ENCODE measurements at regions not wholly inside any gene's neighbourhood (a gene's known extent, or its start where the extent isn't known, plus 50 kb on each side); places are given as distances from the start of the nearest gene placed in this dataset.
"Not testable (repeated sequence)": the region's sequence is repeated elsewhere in the genome, so short reads cannot be mapped to it uniquely, and the experiment has no call there.

- DNase-seq, result not testable (repeated sequence)
Observed at GRCh38 chr22:16659273-16659834, 66.7 kb upstream of the CCT8L2 start.

GRCh38 chr22:16658068-16658467, 65.5 kb upstream of the CCT8L2 start:
- DNase-seq, result no peak

GRCh38 chr22:16654882-16655281, 62.3 kb upstream of the CCT8L2 start:
- no peak for DNase-seq

- not testable (repeated sequence) for DNase-seq
Observed at GRCh38 chr22:16654336-16654735, 61.7 kb upstream of the CCT8L2 start.

GRCh38 chr22:16653222-16653621, 60.6 kb upstream of the CCT8L2 start:
- DNase-seq, result not testable (repeated sequence)

- no peak for DNase-seq
Observed at GRCh38 chr22:16651217-16651616, 58.6 kb upstream of the CCT8L2 start.
